ENCODE measurements at regions not wholly inside any gene's neighbourhood (a gene's known extent, or its start where the extent isn't known, plus 50 kb on each side); places are given as distances from the start of the nearest gene placed in this dataset.

GRCh38 chr10:78619115-78619851, 449.5 kb upstream of the ZMIZ1 start:
- Histone ChIP-seq H3K27ac (no peak overlapping the region), H3K9me3 (no peaks in the 10 kb centered on the region), H3K27me3 (replicated peaks; ENCODE audit: insufficient read depth) (no peaks in the 10 kb centered on the region), H3K4me3 (no peak overlapping the region), H3K36me3 (no peaks in the 10 kb centered on the region), H3K4me1 (ENCODE audit: control insufficient read depth in 1 of 2, low read depth in 2 of 2) (peaks cover 0 to 8% of the 10 kb centered on the region in 2 donors)
- DNase-seq (ENCODE audit: low spot score), result no peak
- TF ChIP-seq CTCF (IDR thresholded peaks at IDR 0.05), result no peak
- no peak for ATAC-seq (ENCODE audit: insufficient number of reproducible peaks, low FRiP score, low read depth)

- no peak overlapping the region for H3K4me3 ChIP-seq
- DNase-seq (ENCODE audit: low spot score), result no peak
Observed at GRCh38 chr10:78619896-78620295, 448.9 kb upstream of the ZMIZ1 start.

GRCh38 chr10:78620985-78621799, 447.6 kb upstream of the ZMIZ1 start:
- DNase-seq (ENCODE audit: low spot score) (no peak), ATAC-seq (ENCODE audit: insufficient number of reproducible peaks, low FRiP score, low read depth) (no peak)
- Histone ChIP-seq H3K27me3 (replicated peaks; ENCODE audit: insufficient read depth) (no peaks in the 10 kb centered on the region), H3K36me3 (no peaks in the 10 kb centered on the region), H3K4me3 (no peak overlapping the region), H3K27ac (no peak overlapping the region), H3K9me3 (no peaks in the 10 kb centered on the region), H3K4me1 (ENCODE audit: control insufficient read depth in 1 of 2, low read depth in 2 of 2) (peaks cover 0 to 10% of the 10 kb centered on the region in 2 donors)
- TF ChIP-seq CTCF (IDR thresholded peaks at IDR 0.05), result no peak

More at GRCh38 chr10:78619896-78620295, 448.9 kb upstream of the ZMIZ1 start:
- Histone ChIP-seq H3K27me3 (replicated peaks; ENCODE audit: insufficient read depth) (no peaks in the 10 kb centered on the region), H3K4me1 (ENCODE audit: control insufficient read depth in 1 of 2, low read depth in 2 of 2) (peaks cover 0 to 10% of the 10 kb centered on the region in 2 donors), H3K36me3 (no peaks in the 10 kb centered on the region), H3K27ac (no peak overlapping the region), H3K9me3 (no peaks in the 10 kb centered on the region)
- no peak for ATAC-seq (ENCODE audit: insufficient number of reproducible peaks, low FRiP score, low read depth)
- TF ChIP-seq CTCF (IDR thresholded peaks at IDR 0.05), result no peak

- ATAC-seq (ENCODE audit: insufficient number of reproducible peaks, low FRiP score, low read depth) (peak; percentile 65), DNase-seq (ENCODE audit: low spot score) (no peak)
- Histone ChIP-seq H3K27me3 (replicated peaks; ENCODE audit: insufficient read depth) (no peaks in the 10 kb centered on the region), H3K27ac (no peak overlapping the region), H3K4me3 (no peak overlapping the region), H3K4me1 (ENCODE audit: control insufficient read depth in 1 of 2, low read depth in 2 of 2) (peaks cover 0 to 10% of the 10 kb centered on the region in 2 donors), H3K36me3 (no peaks in the 10 kb centered on the region), H3K9me3 (no peaks in the 10 kb centered on the region)
- no peak for TF ChIP-seq CTCF (IDR thresholded peaks at IDR 0.05)
Observed at GRCh38 chr10:78623578-78624215, 445.1 kb upstream of the ZMIZ1 start.

GRCh38 chr10:78624791-78625190, 444.0 kb upstream of the ZMIZ1 start:
- Histone ChIP-seq H3K4me1 (ENCODE audit: control insufficient read depth in 1 of 2, low read depth in 2 of 2) (peaks cover 0 to 10% of the 10 kb centered on the region in 2 donors), H3K4me3 (no peak overlapping the region), H3K9me3 (no peaks in the 10 kb centered on the region), H3K27me3 (replicated peaks; ENCODE audit: insufficient read depth) (no peaks in the 10 kb centered on the region), H3K36me3 (no peaks in the 10 kb centered on the region), H3K27ac (no peak overlapping the region)
- TF ChIP-seq CTCF (IDR thresholded peaks at IDR 0.05), result no peak
- no peak for ATAC-seq (ENCODE audit: insufficient number of reproducible peaks, low FRiP score, low read depth)
- no peak for DNase-seq (ENCODE audit: low spot score)

Measured in thoracic aorta (tissue), 2 donors.